AG04450 (cell line): ENCODE measurements at regions not wholly inside any gene's neighbourhood (a gene's known extent, or its start where the extent isn't known, plus 50 kb on each side); places are given as distances from the start of the nearest gene placed in this dataset.

Experiments
- CTCF ChIA-PET: fragments of 300-600, 350-600 bp; formaldehyde crosslinking; extraction: SDS; loops from one replicate; lab custom pipeline; 2022; ENCODE audit warnings: antibody characterized with exemption, inconsistent platforms; lab: Charles Lee
- POLR2A ChIA-PET: fragments of 350-600 bp; formaldehyde crosslinking; extraction: SDS; loops from one replicate; lab custom pipeline; 2021; ENCODE audit warnings: antibody characterized with exemption, inconsistent platforms; lab: Yijun Ruan, JAX
- DNase-seq: peaks from one replicate; pipeline ENCODE4 v3.0.0-alpha.2; 2011; ENCODE audit warnings: low read depth, low spot score
- H3K27ac ChIP-seq: one replicate; pipeline ENCODE4 v1.5.1; 2012; ENCODE audit warnings: low read depth, low read length, control low read depth
- H3K27me3 ChIP-seq: one replicate; pipeline ENCODE4 v1.6.0; 2012; ENCODE audit warnings: low read length; ENCODE audit not compliant: control insufficient read depth, insufficient read depth
- H3K4me3 ChIP-seq: 2 replicates; pipeline ENCODE4 v1.5.1; 2011; ENCODE audit warnings: mild to moderate bottlenecking, low read depth, low read length, control low read depth
- H3K9me3 ChIP-seq: 2 replicates; pipeline ENCODE4 v1.5.1; 2012; ENCODE audit warnings: low read length; ENCODE audit not compliant: control insufficient read depth, insufficient read depth
- TF ChIP-seq, protein P1 (sequence below): IDR thresholded peaks from 2 replicates; pipeline ENCODE4 v1.5.1; 2011; ENCODE audit warnings: low read depth, low read length, control low read depth, inconsistent platforms

DNA sequence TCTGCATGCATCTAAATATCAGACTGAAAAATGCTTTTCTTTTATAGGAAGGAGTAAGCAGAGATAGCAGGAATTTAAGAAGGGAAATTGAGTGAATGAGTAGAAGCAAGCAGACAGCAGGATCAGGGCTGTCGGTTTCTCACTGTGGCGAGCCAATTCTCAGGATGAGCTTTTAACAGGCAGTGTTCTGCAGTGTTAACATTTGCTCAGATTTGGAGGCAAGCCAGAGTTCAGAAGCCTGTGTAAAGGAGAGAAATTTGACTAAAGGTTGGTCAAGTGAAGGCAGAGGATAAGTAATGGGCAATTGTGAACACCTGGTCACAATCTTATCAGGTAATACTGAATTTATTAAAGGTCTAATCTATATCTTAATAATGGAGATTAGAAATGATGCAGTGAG is 133.3 kb upstream of the MAGEB16 start:
- TF ChIP-seq, protein P1, sequence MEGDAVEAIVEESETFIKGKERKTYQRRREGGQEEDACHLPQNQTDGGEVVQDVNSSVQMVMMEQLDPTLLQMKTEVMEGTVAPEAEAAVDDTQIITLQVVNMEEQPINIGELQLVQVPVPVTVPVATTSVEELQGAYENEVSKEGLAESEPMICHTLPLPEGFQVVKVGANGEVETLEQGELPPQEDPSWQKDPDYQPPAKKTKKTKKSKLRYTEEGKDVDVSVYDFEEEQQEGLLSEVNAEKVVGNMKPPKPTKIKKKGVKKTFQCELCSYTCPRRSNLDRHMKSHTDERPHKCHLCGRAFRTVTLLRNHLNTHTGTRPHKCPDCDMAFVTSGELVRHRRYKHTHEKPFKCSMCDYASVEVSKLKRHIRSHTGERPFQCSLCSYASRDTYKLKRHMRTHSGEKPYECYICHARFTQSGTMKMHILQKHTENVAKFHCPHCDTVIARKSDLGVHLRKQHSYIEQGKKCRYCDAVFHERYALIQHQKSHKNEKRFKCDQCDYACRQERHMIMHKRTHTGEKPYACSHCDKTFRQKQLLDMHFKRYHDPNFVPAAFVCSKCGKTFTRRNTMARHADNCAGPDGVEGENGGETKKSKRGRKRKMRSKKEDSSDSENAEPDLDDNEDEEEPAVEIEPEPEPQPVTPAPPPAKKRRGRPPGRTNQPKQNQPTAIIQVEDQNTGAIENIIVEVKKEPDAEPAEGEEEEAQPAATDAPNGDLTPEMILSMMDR = no peak
- ChIA-PET POLR2A (no interaction called here), CTCF (no interaction called here)
- H3K9me3 ChIP-seq = no peaks in the 10 kb centered on the region; the same call in 1 of the 2 replicates
- no peaks in the 10 kb centered on the region for H3K27me3 ChIP-seq
- H3K27ac ChIP-seq = no peak overlapping the region
- no peak overlapping the region for H3K4me3 ChIP-seq
- no peak for DNase-seq

DNA sequence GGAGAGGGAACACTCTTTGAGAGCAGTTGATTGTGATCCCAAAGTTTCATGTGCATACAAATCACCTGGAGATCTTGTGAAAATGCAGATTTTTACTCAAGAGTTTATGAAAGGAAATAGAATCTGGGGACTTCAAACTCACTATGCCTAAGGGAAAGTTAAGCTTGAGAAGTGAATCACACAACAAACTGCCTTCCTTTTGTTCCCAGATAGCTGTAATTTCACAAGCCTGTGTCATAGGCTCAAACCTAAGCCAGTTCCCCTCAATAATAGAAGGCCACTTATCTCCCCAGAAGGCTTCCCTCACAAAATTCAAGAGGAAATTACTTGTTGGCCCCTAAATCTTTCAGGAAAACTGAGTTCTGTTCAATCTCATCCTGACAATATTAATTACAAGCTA is 132.8 kb upstream of the MAGEB16 start:
- POLR2A ChIA-PET = no interaction called here
- TF ChIP-seq, protein P1 = no peak
- Histone ChIP-seq H3K4me3 (no peak overlapping the region), H3K27me3 (no peaks in the 10 kb centered on the region), H3K27ac (no peak overlapping the region), H3K9me3 (no peaks in the 10 kb centered on the region; the same call in 1 of the 2 replicates)
- DNase-seq = no peak
- CTCF ChIA-PET = no interaction called here

DNA sequence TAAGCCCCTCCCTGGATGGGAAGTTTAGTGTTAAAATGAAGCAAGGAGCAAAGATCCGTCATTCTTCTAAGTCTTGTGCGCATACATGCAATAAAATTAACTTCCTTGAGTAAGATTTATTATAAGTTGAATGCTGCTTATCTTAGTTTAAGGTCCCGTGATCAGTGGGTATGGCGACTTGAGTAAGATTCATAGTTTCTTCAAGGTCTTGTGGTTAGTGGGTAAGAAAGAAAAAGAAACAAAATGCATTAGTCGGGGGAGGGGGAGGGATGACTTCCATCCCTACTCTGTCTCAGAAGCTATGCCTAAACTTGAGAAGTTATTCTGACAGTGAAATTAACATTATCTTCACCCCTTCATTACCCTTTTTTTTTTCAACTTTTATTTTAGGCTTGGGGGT is 127.3 kb upstream of the MAGEB16 start:
- TF ChIP-seq, protein P1 = no peak
- ChIA-PET POLR2A (no interaction called here), CTCF (no interaction called here)
- Histone ChIP-seq H3K4me3 (no peak overlapping the region), H3K9me3 (no peaks in the 10 kb centered on the region; the same call in 1 of the 2 replicates), H3K27ac (no peak overlapping the region), H3K27me3 (no peaks in the 10 kb centered on the region)
- no peak for DNase-seq

DNA sequence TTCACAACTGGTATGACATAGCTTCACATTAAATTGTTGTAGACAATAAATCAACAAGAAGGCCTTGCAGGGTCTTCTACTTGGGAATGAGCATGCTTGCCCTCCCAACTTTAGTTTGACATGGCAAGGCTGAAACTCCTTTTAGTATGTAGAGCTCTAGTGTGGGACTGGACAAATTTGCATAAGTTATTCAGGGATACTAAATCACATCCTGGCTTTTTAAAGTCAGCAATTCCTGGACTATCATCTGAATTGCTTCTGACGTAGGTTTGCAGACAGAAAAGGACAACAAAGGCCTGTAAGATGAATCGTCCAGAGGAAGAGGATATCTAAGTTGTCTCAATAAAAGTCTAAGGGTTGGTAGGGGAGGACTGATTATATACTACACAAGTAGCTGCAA is 123.0 kb upstream of the MAGEB16 start:
- POLR2A ChIA-PET = no interaction called here
- Histone ChIP-seq H3K9me3 (no peaks in the 10 kb centered on the region), H3K27ac (no peak overlapping the region), H3K27me3 (no peaks in the 10 kb centered on the region), H3K4me3 (no peak overlapping the region)
- CTCF ChIA-PET = no interaction called here
- no peak for DNase-seq
- TF ChIP-seq, protein P1 = no peak

DNA sequence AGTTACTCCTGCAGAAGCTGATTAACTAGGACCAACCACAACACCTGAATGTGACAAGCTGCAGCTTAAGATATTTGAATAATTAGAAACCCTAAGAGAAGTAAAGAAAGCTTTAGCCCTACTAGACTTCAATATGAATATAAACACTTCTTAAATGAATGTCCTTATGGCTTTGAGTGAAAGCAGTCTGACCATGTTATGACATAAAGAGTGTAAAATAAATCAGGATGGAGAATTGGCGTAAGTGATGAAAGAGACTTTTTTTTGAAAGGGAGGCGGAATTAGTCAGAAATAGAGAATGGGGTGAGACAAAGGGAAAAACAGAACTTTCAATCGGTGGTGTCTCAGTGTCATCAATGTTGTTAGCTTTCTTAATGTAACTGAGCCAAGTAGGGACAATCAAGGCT is 117.2 kb upstream of the MAGEB16 start:
- Histone ChIP-seq H3K4me3 (no peak overlapping the region), H3K27ac (no peak overlapping the region), H3K9me3 (peaks cover 2% of the 10 kb centered on the region; the same call in 1 of the 2 replicates), H3K27me3 (no peaks in the 10 kb centered on the region)
- ChIA-PET POLR2A (no interaction called here), CTCF (no interaction called here)
- TF ChIP-seq, protein P1 = no peak
- no peak for DNase-seq
